Sigmoid colon (tissue), 3 donors: ENCODE measurements at regions not wholly inside any gene's neighbourhood (a gene's known extent, or its start where the extent isn't known, plus 50 kb on each side); places are given as distances from the start of the nearest gene placed in this dataset.

Experiments used
- CTCF ChIP-seq, 4 experiments: fragments of 450-650 bp in 3 of 4; fragments of 200-600 bp in 1 of 4; IDR thresholded peaks; one replicate each; pipeline ENCODE4 v1.5.1; 2016 to 2019; ENCODE audit warnings: antibody characterized with exemption in 4 of 4, mild to moderate bottlenecking in 3 of 4, moderate library complexity in 2 of 4
- POLR2A ChIP-seq, 2 donors: fragments of 450-650 bp; IDR thresholded peaks; one replicate each; pipeline ENCODE4 v1.6.1; 2016; ENCODE audit warnings: antibody characterized with exemption in 2 of 2, mild to moderate bottlenecking in 2 of 2, moderate library complexity in 2 of 2

GRCh38 chr7:11236680-11237079 is 263.0 kb downstream of the PHF14 start:
- TF ChIP-seq CTCF (IDR thresholded peaks at IDR 0.05) (no peak), POLR2A (IDR thresholded peaks at IDR 0.05) (no peak)
